Tibial nerve (tissue), 4 donors: ENCODE measurements at regions not wholly inside any gene's neighbourhood (a gene's known extent, or its start where the extent isn't known, plus 50 kb on each side); places are given as distances from the start of the nearest gene placed in this dataset.

Experiments
- DNase-seq, 2 donors: peaks; one replicate each; pipeline ENCODE4 v3.0.0-alpha.2; 2019; ENCODE audit warnings: low spot score in 2 of 2
- H3K27ac ChIP-seq, 4 donors: fragments of 200-600 bp; sonication (generic) in 3 of 4; one replicate each; pipeline ENCODE4 v1.5.1; 2017 to 2019; ENCODE audit warnings: mild to moderate bottlenecking in 1 of 4
- H3K27me3 ChIP-seq, 2 donors: fragments of 200-600 bp; sonication (generic) in 1 of 2; one replicate each; pipeline versions ENCODE4 v1.5.1 to v1.6.0; 2017 to 2019
- H3K36me3 ChIP-seq, 3 donors: fragments of 200-600 bp; sonication (generic); one replicate each; pipeline ENCODE4 v1.5.1; 2018 to 2019
- H3K4me1 ChIP-seq, 4 donors: fragments of 200-600 bp; sonication (generic) in 3 of 4; one replicate each; pipeline ENCODE4 v1.5.1; 2017 to 2019
- H3K4me3 ChIP-seq, 4 donors: fragments of 200-600 bp; sonication (generic) in 3 of 4; one replicate each; pipeline ENCODE4 v1.5.1; 2017 to 2019; ENCODE audit warnings: mild to moderate bottlenecking in 1 of 4, moderate library complexity in 1 of 4
- H3K9me3 ChIP-seq, 4 donors: fragments of 200-600 bp; sonication (generic) in 3 of 4; one replicate each; pipeline ENCODE4 v1.5.1; 2017 to 2019
- CTCF ChIP-seq, 5 experiments: fragments of 200-600 bp in 3 of 5; fragments of 450-650 bp in 2 of 5; sonication (generic) in 3 of 5; IDR thresholded peaks; one replicate each; pipeline ENCODE4 v1.5.1; 2016 to 2019; ENCODE audit warnings: antibody characterized with exemption in 5 of 5, mild to moderate bottlenecking in 3 of 5, moderate library complexity in 2 of 5
- EP300 ChIP-seq, 2 donors: sonication (generic); formaldehyde crosslinking; IDR thresholded peaks; one replicate each; pipeline ENCODE4 v1.6.1; 2017; ENCODE audit warnings: antibody characterized with exemption in 2 of 2, mild to moderate bottlenecking in 1 of 2
- POLR2A ChIP-seq, 2 donors: fragments of 450-650 bp; IDR thresholded peaks; one replicate each; pipeline ENCODE4 v1.6.1; 2017; ENCODE audit warnings: antibody characterized with exemption in 2 of 2, mild to moderate bottlenecking in 2 of 2, moderate library complexity in 2 of 2
- whole genome bisulfite sequencing, 2 donors: methylation state at CpG; one replicate each; pipeline ENCODE4 v1.1.5; 2018; 5-methylcytosine and 5-hydroxymethylcytosine counted together

GRCh38 chr1:14080653-14081052 is 380.7 kb downstream of the PRDM2 start:
- no peaks in the 10 kb centered on the region for H3K4me1 ChIP-seq
- H3K9me3 ChIP-seq: no peaks in the 10 kb centered on the region
- TF ChIP-seq EP300 (IDR thresholded peaks at IDR 0.05): no peak
- TF ChIP-seq POLR2A (IDR thresholded peaks at IDR 0.05): no peak
- no peak for TF ChIP-seq CTCF (IDR thresholded peaks at IDR 0.05)
- no peak overlapping the region for H3K4me3 ChIP-seq
- H3K36me3 ChIP-seq: no peaks in the 10 kb centered on the region
- H3K27ac ChIP-seq: no peak overlapping the region
- no peaks in the 10 kb centered on the region for H3K27me3 ChIP-seq
- no peak for DNase-seq
- 93 to 97% methylated on average over 5 of the region's 5 CpGs for WGBS, 2 donors

- H3K9me3 ChIP-seq: no peaks in the 10 kb centered on the region
- WGBS, 2 donors: 60 to 68% methylated on average over 5 of the region's 5 CpGs
- no peaks in the 10 kb centered on the region for H3K27me3 ChIP-seq
- TF ChIP-seq POLR2A (IDR thresholded peaks at IDR 0.05): no peak
- TF ChIP-seq CTCF (IDR thresholded peaks at IDR 0.05): no peak
- TF ChIP-seq EP300 (IDR thresholded peaks at IDR 0.05): no peak
- H3K4me3 ChIP-seq: no peak overlapping the region
- no peaks in the 10 kb centered on the region for H3K4me1 ChIP-seq
- H3K27ac ChIP-seq: no peak overlapping the region
- no peaks in the 10 kb centered on the region for H3K36me3 ChIP-seq
- no peak for DNase-seq
Measured at GRCh38 chr1:14082331-14082730, 382.3 kb downstream of the PRDM2 start.

GRCh38 chr1:14083277-14083676 is 383.3 kb downstream of the PRDM2 start:
- H3K4me1 ChIP-seq: no peaks in the 10 kb centered on the region
- no peak overlapping the region for H3K4me3 ChIP-seq

GRCh38 chr1:14083706-14084105 is 383.7 kb downstream of the PRDM2 start:
- Histone ChIP-seq H3K9me3 (no peaks in the 10 kb centered on the region), H3K4me1 (no peaks in the 10 kb centered on the region), H3K36me3 (no peaks in the 10 kb centered on the region), H3K4me3 (no peak overlapping the region), H3K27me3 (no peaks in the 10 kb centered on the region), H3K27ac (no peak overlapping the region)
- no peak for DNase-seq
- no peak for TF ChIP-seq EP300 (IDR thresholded peaks at IDR 0.05)
- TF ChIP-seq POLR2A (IDR thresholded peaks at IDR 0.05): no peak
- no peak for TF ChIP-seq CTCF (IDR thresholded peaks at IDR 0.05)
- WGBS, 2 donors: 14 to 28% methylated on average over 1 of the region's 1 CpG

More at GRCh38 chr1:14083277-14083676, 383.3 kb downstream of the PRDM2 start:
- TF ChIP-seq POLR2A (IDR thresholded peaks at IDR 0.05) (no peak), EP300 (IDR thresholded peaks at IDR 0.05) (no peak)
- Histone ChIP-seq H3K27ac (no peak overlapping the region), H3K9me3 (no peaks in the 10 kb centered on the region), H3K27me3 (no peaks in the 10 kb centered on the region), H3K36me3 (no peaks in the 10 kb centered on the region)
- DNase-seq: no peak

- no peak for TF ChIP-seq POLR2A (IDR thresholded peaks at IDR 0.05)
- H3K27me3 ChIP-seq: no peaks in the 10 kb centered on the region
- no peaks in the 10 kb centered on the region for H3K4me1 ChIP-seq
- H3K9me3 ChIP-seq: peaks cover 0 to 14% (median 0%) of the 10 kb centered on the region in 4 donors
- no peak overlapping the region for H3K27ac ChIP-seq
- DNase-seq: no peak
- no peaks in the 10 kb centered on the region for H3K36me3 ChIP-seq
- no peak overlapping the region for H3K4me3 ChIP-seq
- 71 to 78% methylated on average over 1 of the region's 1 CpG for WGBS, 2 donors
Measured at GRCh38 chr1:14090062-14090461, 390.1 kb downstream of the PRDM2 start.

GRCh38 chr1:14090531-14090930 is 390.5 kb downstream of the PRDM2 start:
- DNase-seq: no peak
- H3K36me3 ChIP-seq: no peaks in the 10 kb centered on the region
- H3K4me3 ChIP-seq: no peak overlapping the region
- H3K4me1 ChIP-seq: no peaks in the 10 kb centered on the region
- peaks cover 0 to 14% (median 0%) of the 10 kb centered on the region in 4 donors for H3K9me3 ChIP-seq
- no peak overlapping the region for H3K27ac ChIP-seq
- whole genome bisulfite sequencing, 2 donors: 57 to 60% methylated on average over 5 to 6 of the region's 6 CpGs
- no peaks in the 10 kb centered on the region for H3K27me3 ChIP-seq
- TF ChIP-seq CTCF (IDR thresholded peaks at IDR 0.05) (no peak), EP300 (IDR thresholded peaks at IDR 0.05) (no peak), POLR2A (IDR thresholded peaks at IDR 0.05) (no peak)
